Uterus (tissue), 2 donors: ENCODE measurements at regions not wholly inside any gene's neighbourhood (a gene's known extent, or its start where the extent isn't known, plus 50 kb on each side); places are given as distances from the start of the nearest gene placed in this dataset.

Experiments
- CTCF ChIP-seq, 4 experiments: fragments of 200-600 bp in 2 of 4; fragments of 450-650 bp in 2 of 4; sonication (generic) in 2 of 4; IDR thresholded peaks; one replicate each; pipeline ENCODE4 v1.5.1; 2016 to 2019; ENCODE audit warnings: antibody characterized with exemption in 4 of 4, mild to moderate bottlenecking in 2 of 4, moderate library complexity in 1 of 4
- POLR2A ChIP-seq, 2 donors: fragments of 450-650 bp; IDR thresholded peaks; one replicate each; pipeline ENCODE4 v1.6.1; 2016; ENCODE audit warnings: antibody characterized with exemption in 2 of 2, mild to moderate bottlenecking in 1 of 2, moderate library complexity in 1 of 2

GRCh38 chr3:102084006-102084405 is 234.7 kb downstream of the NFKBIZ start:
- TF ChIP-seq CTCF (IDR thresholded peaks at IDR 0.05), result no peak
- no peak for TF ChIP-seq POLR2A (IDR thresholded peaks at IDR 0.05)
